ENCODE measurements at regions not wholly inside any gene's neighbourhood (a gene's known extent, or its start where the extent isn't known, plus 50 kb on each side); places are given as distances from the start of the nearest gene placed in this dataset.
A peak's percentile ranks its signal among the peaks of the same experiment; 100 is the strongest.

- TF ChIP-seq CTCF (IDR thresholded peaks at IDR 0.05; ENCODE audit: poor library complexity, severe bottlenecking) (peak; percentile 30), TAF1 (IDR thresholded peaks at IDR 0.05; ENCODE audit: low read depth) (no peak), EP300 (conservative IDR thresholded peaks at IDR 0.05; ENCODE audit: poor library complexity, severe bottlenecking) (no peak), POLR2AphosphoS5 (IDR thresholded peaks at IDR 0.05) (no peak), EZH2 (IDR thresholded peaks at IDR 0.05; ENCODE audit: borderline replicate concordance, insufficient read depth, low read length, poor library complexity, severe bottlenecking) (no peak), SMC3 (conservative IDR thresholded peaks at IDR 0.05; ENCODE audit: poor library complexity) (no peak), MXI1 (conservative IDR thresholded peaks at IDR 0.05; ENCODE audit: poor library complexity, severe bottlenecking) (no peak), RAD21 (conservative IDR thresholded peaks at IDR 0.05) (no peak), REST (IDR thresholded peaks at IDR 0.05; ENCODE audit: borderline replicate concordance) (no peak)
These were observed 90.9 kb upstream of the TRPC4 start for GRCh38 chr13:37960427-37960826.
